ENCODE measurements at regions not wholly inside any gene's neighbourhood (a gene's known extent, or its start where the extent isn't known, plus 50 kb on each side); places are given as distances from the start of the nearest gene placed in this dataset.

DNA sequence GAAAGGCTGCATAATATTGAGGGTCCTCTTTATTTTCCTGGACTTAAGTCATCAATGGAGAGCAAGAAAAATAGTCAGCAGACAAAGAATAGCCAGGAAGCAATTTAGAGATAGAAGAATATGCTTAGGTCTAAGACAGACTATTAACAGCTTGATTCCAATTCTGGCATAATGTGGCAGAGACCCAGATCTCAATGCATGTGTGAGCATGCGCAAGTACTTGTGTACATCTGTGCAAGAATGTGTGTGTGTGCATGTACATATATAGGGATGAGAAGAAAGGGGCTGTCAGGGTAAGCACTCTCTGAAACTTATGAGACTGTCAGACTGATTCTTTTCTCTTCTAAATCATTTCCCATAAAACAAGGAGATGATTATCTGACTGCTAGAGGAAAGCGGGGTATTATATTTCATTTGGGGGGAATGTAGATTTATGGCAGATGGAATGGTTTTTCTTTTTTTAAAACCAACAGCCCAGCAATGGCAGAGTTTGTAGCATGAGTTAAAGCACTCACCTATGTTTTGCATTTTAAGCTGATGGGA is 381.3 kb upstream of the SPRED2 start:
- Histone ChIP-seq H3K4me1 (no peaks in the 10 kb centered on the region), H3K27ac (no peak overlapping the region), H3K36me3 (no peaks in the 10 kb centered on the region), H3K4me3 (no peak overlapping the region), H3K9me3 (no peaks in the 10 kb centered on the region), H3K27me3 (no peaks in the 10 kb centered on the region)
- TF ChIP-seq, protein P1, sequence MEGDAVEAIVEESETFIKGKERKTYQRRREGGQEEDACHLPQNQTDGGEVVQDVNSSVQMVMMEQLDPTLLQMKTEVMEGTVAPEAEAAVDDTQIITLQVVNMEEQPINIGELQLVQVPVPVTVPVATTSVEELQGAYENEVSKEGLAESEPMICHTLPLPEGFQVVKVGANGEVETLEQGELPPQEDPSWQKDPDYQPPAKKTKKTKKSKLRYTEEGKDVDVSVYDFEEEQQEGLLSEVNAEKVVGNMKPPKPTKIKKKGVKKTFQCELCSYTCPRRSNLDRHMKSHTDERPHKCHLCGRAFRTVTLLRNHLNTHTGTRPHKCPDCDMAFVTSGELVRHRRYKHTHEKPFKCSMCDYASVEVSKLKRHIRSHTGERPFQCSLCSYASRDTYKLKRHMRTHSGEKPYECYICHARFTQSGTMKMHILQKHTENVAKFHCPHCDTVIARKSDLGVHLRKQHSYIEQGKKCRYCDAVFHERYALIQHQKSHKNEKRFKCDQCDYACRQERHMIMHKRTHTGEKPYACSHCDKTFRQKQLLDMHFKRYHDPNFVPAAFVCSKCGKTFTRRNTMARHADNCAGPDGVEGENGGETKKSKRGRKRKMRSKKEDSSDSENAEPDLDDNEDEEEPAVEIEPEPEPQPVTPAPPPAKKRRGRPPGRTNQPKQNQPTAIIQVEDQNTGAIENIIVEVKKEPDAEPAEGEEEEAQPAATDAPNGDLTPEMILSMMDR (IDR thresholded peaks at IDR 0.05), result no peak
- intact Hi-C loops (cut with DNase I), result no loop called here
- no peak for DNase-seq (ENCODE audit: low spot score in 2 of 2)

DNA sequence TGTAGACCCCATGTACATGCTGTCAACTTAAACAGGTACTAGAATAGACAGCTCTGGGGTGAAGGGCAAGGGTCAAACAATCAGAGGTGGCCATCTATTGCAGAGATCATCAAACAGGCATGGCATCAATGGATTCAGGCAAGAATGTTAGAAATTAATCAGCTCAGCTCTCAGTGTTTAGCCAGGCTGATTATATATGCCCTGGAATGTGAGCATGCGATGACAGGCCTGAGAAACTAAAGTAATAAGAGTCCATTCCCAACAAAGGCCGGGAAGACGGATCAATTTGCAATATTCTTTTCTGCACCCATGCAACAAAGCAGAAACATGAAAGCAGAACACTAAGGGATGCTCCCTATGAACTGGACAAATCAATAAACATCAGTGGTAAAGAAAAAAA is 380.5 kb upstream of the SPRED2 start:
- Histone ChIP-seq H3K27me3 (no peaks in the 10 kb centered on the region), H3K36me3 (no peaks in the 10 kb centered on the region), H3K4me3 (no peak overlapping the region), H3K4me1 (no peaks in the 10 kb centered on the region), H3K27ac (no peak overlapping the region), H3K9me3 (peaks cover 3 to 4% of the 10 kb centered on the region in 2 donors)
- TF ChIP-seq, protein P1 (IDR thresholded peaks at IDR 0.05), result no peak
- DNase-seq (ENCODE audit: low spot score in 2 of 2), result no peak
- intact Hi-C loops (cut with DNase I), result no loop called here

DNA sequence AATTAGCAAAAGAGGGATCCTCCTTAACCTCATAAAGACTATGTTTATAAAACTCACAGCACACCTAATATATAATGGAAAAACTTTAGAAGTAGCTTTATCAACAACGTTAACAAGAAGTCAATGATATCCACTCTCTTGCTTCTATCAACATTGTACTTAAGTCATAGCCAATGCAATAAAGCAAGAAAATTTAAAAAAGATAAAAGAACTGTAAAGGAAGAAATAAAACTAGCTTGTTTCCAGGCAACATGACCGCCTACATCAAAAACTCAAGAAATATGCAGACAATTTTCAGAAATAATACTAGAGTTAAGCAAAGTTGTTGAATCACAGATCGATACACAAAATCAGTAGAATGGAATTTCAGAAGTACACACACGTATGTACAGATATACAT is 375.5 kb upstream of the SPRED2 start:
- H3K27me3 ChIP-seq, result no peaks in the 10 kb centered on the region
- H3K27ac ChIP-seq, result no peak overlapping the region
- H3K4me1 ChIP-seq, result no peaks in the 10 kb centered on the region
- DNase-seq (ENCODE audit: low spot score in 2 of 2), result no peak
- H3K36me3 ChIP-seq, result no peaks in the 10 kb centered on the region
- intact Hi-C loops (cut with DNase I), result no loop called here
- no peak overlapping the region for H3K4me3 ChIP-seq
- H3K9me3 ChIP-seq, result peaks cover 3 to 6% of the 10 kb centered on the region in 2 donors
- TF ChIP-seq, protein P1 (IDR thresholded peaks at IDR 0.05), result no peak

DNA sequence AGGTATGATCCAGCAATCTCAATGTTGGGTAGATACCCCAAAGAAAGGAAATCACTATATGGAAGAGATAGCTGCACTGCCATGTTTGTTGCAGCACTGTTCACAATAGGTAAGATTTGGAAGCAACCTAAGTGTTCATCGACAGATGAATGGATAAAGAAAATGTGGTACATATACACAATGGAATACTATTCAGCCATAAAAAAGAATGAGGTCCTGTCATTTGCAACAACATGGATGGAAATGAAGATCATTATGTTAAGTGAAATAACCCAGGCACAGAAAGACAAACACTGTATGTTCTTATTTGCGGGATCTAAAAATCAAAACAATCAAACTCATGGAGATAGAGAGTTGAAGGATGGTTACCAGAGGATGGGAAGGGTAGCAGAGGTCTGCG is 372.4 kb upstream of the SPRED2 start:
- intact Hi-C loops (cut with DNase I), result no loop called here
- Histone ChIP-seq H3K27me3 (no peaks in the 10 kb centered on the region), H3K4me3 (no peak overlapping the region), H3K9me3 (peaks cover 3 to 6% of the 10 kb centered on the region in 2 donors), H3K27ac (no peak overlapping the region), H3K4me1 (no peaks in the 10 kb centered on the region), H3K36me3 (no peaks in the 10 kb centered on the region)
- DNase-seq (ENCODE audit: low spot score in 2 of 2), result no peak
- TF ChIP-seq, protein P1 (IDR thresholded peaks at IDR 0.05), result no peak

DNA sequence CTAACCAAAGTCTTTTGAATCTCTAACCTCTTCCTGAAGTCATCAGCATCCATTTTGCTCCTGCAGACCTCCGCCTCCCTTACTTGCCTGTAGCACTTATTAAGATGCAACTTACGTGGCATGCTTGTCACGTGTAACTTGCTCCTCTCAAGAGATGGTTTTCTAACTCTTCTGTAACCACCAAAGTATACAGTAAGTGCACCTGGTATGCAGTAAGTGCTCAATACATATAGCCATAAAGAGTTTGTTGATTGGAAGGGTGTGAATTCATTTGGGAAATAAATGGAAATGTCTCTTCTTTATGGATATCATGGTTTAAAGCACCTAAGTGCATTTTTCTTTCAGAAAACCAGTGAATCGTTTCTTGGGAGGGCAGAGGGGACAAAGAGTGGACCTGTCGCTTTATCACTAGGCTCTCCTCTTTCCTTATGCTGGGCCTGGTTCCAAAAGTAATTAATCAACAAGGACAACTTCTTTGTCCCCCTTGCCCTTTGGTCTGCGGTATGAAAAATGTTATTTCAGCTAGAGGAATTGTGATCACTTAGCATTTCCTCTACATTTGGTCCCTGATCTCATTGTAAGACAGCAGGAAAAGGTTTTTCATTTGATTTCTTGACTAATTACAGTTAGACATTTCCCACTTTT is 370.0 kb upstream of the SPRED2 start:
- no peak for DNase-seq (ENCODE audit: low spot score in 2 of 2)
- no peaks in the 10 kb centered on the region for H3K36me3 ChIP-seq
- H3K4me3 ChIP-seq, result no peak overlapping the region
- TF ChIP-seq, protein P1 (IDR thresholded peaks at IDR 0.05), result no peak
- no peaks in the 10 kb centered on the region for H3K4me1 ChIP-seq
- intact Hi-C loops (cut with DNase I), result no loop called here
- H3K9me3 ChIP-seq, result no peaks in the 10 kb centered on the region
- no peak overlapping the region for H3K27ac ChIP-seq
- H3K27me3 ChIP-seq, result no peaks in the 10 kb centered on the region

Data from ascending aorta (tissue), 2 donors.